GM23338 (cell line): ENCODE measurements at regions not wholly inside any gene's neighbourhood (a gene's known extent, or its start where the extent isn't known, plus 50 kb on each side); places are given as distances from the start of the nearest gene placed in this dataset.
A peak's percentile ranks its signal among the peaks of the same experiment; 100 is the strongest.

ENCODE experiments used
- ATAC-seq: fragments of 200-7000 bp; cut with Tn5 transposase; 3 replicates; pipeline ENCODE4 v1.9.1; 2020
- DNase-seq: peaks from one replicate; pipeline ENCODE4 v3.0.0-alpha.2; 2015; ENCODE audit warnings: low spot score
- H2AFZ ChIP-seq: fragments of 200-600 bp; sonication (generic); 2 replicates; pipeline ENCODE4 v1.8.0; 2016; ENCODE audit warnings: antibody characterized with exemption, mild to moderate bottlenecking, moderate library complexity
- H3F3A ChIP-seq: fragments of 200-600 bp; sonication (generic); replicated peaks from 2 replicates; pipeline ENCODE4 v1.8.0; 2017; ENCODE audit warnings: antibody characterized with exemption, mixed run types, low read depth
- H3K27ac ChIP-seq: fragments of 200-600 bp; sonication (generic); 2 replicates; pipeline ENCODE4 v1.6.1; 2016; ENCODE audit warnings: low read depth
- H3K27me3 ChIP-seq: fragments of 200-600 bp; sonication (generic); 2 replicates; pipeline ENCODE4 v1.8.0; 2016; ENCODE audit warnings: mild to moderate bottlenecking, mixed run types, moderate library complexity; ENCODE audit not compliant: insufficient read depth
- H3K36me3 ChIP-seq: fragments of 200-600 bp; sonication (generic); 2 replicates; pipeline ENCODE4 v1.8.0; 2016; ENCODE audit warnings: mild to moderate bottlenecking; ENCODE audit not compliant: insufficient read depth
- H3K4me1 ChIP-seq: fragments of 200-600 bp; sonication (generic); 2 replicates; pipeline ENCODE4 v1.8.0; 2016; ENCODE audit warnings: mild to moderate bottlenecking, moderate library complexity; ENCODE audit not compliant: insufficient read depth
- H3K4me2 ChIP-seq: fragments of 200-600 bp; sonication (generic); 2 replicates; pipeline ENCODE4 v1.7.1; 2017; ENCODE audit warnings: mixed run types
- H3K4me3 ChIP-seq: fragments of 200-600 bp; sonication (generic); 2 replicates; pipeline ENCODE4 v1.6.1; 2016; ENCODE audit warnings: mixed run types
- H3K79me2 ChIP-seq: fragments of 200-600 bp; sonication (generic); replicated peaks from 2 replicates; pipeline ENCODE4 v1.8.0; 2017; ENCODE audit warnings: mild to moderate bottlenecking; ENCODE audit not compliant: insufficient read depth
- H3K9me2 ChIP-seq: fragments of 200-600 bp; sonication (generic); 2 replicates; pipeline ENCODE4 v1.8.0; 2017; ENCODE audit not compliant: insufficient read depth
- H4K20me1 ChIP-seq: fragments of 200-600 bp; sonication (generic); replicated peaks from 2 replicates; pipeline ENCODE4 v1.8.0; 2017; ENCODE audit warnings: mild to moderate bottlenecking; ENCODE audit not compliant: insufficient read depth
- H3K27ac Mint-ChIP-seq: 2 replicates; pipeline ENCODE4 v1.8.0; 2020; ENCODE audit warnings: inconsistent platforms, mild to moderate bottlenecking, moderate library complexity, mixed read lengths
- H3K27me3 Mint-ChIP-seq: 3 replicates; pipeline ENCODE4 v1.8.0; 2022; ENCODE audit warnings: low read depth, mild to moderate bottlenecking, moderate library complexity, mixed read lengths, inconsistent platforms; ENCODE audit not compliant: insufficient read depth, poor library complexity
- H3K36me3 Mint-ChIP-seq: 3 replicates; pipeline ENCODE4 v1.8.0; 2021; ENCODE audit warnings: low read depth, mild to moderate bottlenecking, inconsistent platforms, moderate library complexity, mixed read lengths
- H3K4me1 Mint-ChIP-seq: 3 replicates; pipeline ENCODE4 v1.8.0; 2020; ENCODE audit warnings: mild to moderate bottlenecking, inconsistent platforms, mixed read lengths
- H3K4me3 Mint-ChIP-seq: 3 replicates; pipeline ENCODE4 v1.8.0; 2021; ENCODE audit warnings: moderate library complexity, mild to moderate bottlenecking, inconsistent platforms, mixed read lengths
- H3K9me3 Mint-ChIP-seq: 3 replicates; pipeline ENCODE4 v1.8.0; 2020; ENCODE audit warnings: moderate library complexity, mild to moderate bottlenecking, inconsistent platforms, mixed read lengths
- NANOG ChIP-seq: IDR thresholded peaks from 2 replicates; pipeline ENCODE4 v1.6.1; 2016; ENCODE audit warnings: antibody characterized with exemption, borderline replicate concordance
- REST ChIP-seq: IDR thresholded peaks from one replicate; pipeline ENCODE4 v1.6.1; 2018; ENCODE audit warnings: antibody characterized with exemption; ENCODE audit not compliant: unreplicated experiment
- ZNF462 ChIP-seq: fragments of 250-450 bp; sonication (Bioruptor Pico); IDR thresholded peaks from 2 replicates; pipeline ENCODE4 v1.5.0; 2020; ENCODE audit warnings: mild to moderate bottlenecking, moderate library complexity

- H3K36me3 ChIP-seq: no peaks in the 10 kb centered on the region
- H3K27ac ChIP-seq: no peak overlapping the region
- Mint-ChIP-seq H3K4me1 (peaks cover 59% of the 10 kb centered on the region), H3K36me3 (no peaks in the 10 kb centered on the region), H3K27ac (0 out of 2 replicates have a peak overlapping the region, but pooled peaks have one; percentile 85), H3K4me3 (no peak overlapping the region), H3K9me3 (no peaks in the 10 kb centered on the region), H3K27me3 (peaks cover 13% of the 10 kb centered on the region)
- ATAC-seq (no peak; the same call in 2 of the 3 replicates), DNase-seq (no peak)
- TF ChIP-seq NANOG: no peak
- no peak for TF ChIP-seq REST
- H3K79me2 ChIP-seq: no peaks in the 10 kb centered on the region
- H3K4me2 ChIP-seq: no peak overlapping the region
- no peaks in the 10 kb centered on the region for H3K9me2 ChIP-seq
- 0 out of 2 replicates have a peak overlapping the region, but pooled peaks have one; percentile 57 for H2AFZ ChIP-seq
- H3K4me1 ChIP-seq: peaks cover 18% of the 10 kb centered on the region
- H3F3A ChIP-seq: peaks cover 8% of the 10 kb centered on the region
- H4K20me1 ChIP-seq: no peaks in the 10 kb centered on the region
- no peak overlapping the region for H3K4me3 ChIP-seq
- H3K27me3 ChIP-seq: no peaks in the 10 kb centered on the region
These were observed 93.4 kb upstream of the SEPTIN5 start for GRCh38 chr22:19620742-19621371.

- peaks cover 8% of the 10 kb centered on the region for H3F3A ChIP-seq
- no peaks in the 10 kb centered on the region for H3K79me2 ChIP-seq
- no peaks in the 10 kb centered on the region for H3K9me2 ChIP-seq
- peaks cover 15% of the 10 kb centered on the region for H3K4me1 ChIP-seq
- ATAC-seq: peak; percentile 74
- no peak overlapping the region for H3K4me3 ChIP-seq
- H3K4me2 ChIP-seq: no peak overlapping the region
- H2AFZ ChIP-seq: peak overlapping the region; percentile 57
- TF ChIP-seq ZNF462 (CRISPR knock-in tag) (peak; percentile 47; the same call in 1 of the 2 replicates), NANOG (no peak)
- H3K27ac ChIP-seq: peak overlapping the region; percentile 85; the same call in 1 of the 2 replicates
- H3K9me3 Mint-ChIP-seq: no peaks in the 10 kb centered on the region
- H3K4me3 Mint-ChIP-seq: no peak overlapping the region
- peaks cover 59% of the 10 kb centered on the region for H3K4me1 Mint-ChIP-seq
- no peaks in the 10 kb centered on the region for H3K27me3 ChIP-seq
- DNase-seq: peak; percentile 46
- no peaks in the 10 kb centered on the region for H4K20me1 ChIP-seq
- no peaks in the 10 kb centered on the region for H3K36me3 Mint-ChIP-seq
- no peaks in the 10 kb centered on the region for H3K36me3 ChIP-seq
- peaks cover 13% of the 10 kb centered on the region for H3K27me3 Mint-ChIP-seq
- peak overlapping the region; percentile 85 for H3K27ac Mint-ChIP-seq
These were observed 92.8 kb upstream of the SEPTIN5 start for GRCh38 chr22:19621373-19622060.
